IMR-90 (cell line): ENCODE measurements at regions not wholly inside any gene's neighbourhood (a gene's known extent, or its start where the extent isn't known, plus 50 kb on each side); places are given as distances from the start of the nearest gene placed in this dataset.

Experiments
- ATAC-seq: fragments of 200-7000 bp; cut with Tn5 transposase; 2 replicates; pipeline ENCODE4 v1.9.1; 2020; ENCODE audit warnings: low read depth, mild to moderate bottlenecking, moderate library complexity
- BruUV-seq: library from RNA; stranded (reverse); fragments of 400-500 nt; replicated peaks from 2 replicates; lab custom pipeline; 2021; lab: Mats Ljungman, UMichigan
- CTCF ChIA-PET: fragments of 300-600 bp; formaldehyde crosslinking; extraction: SDS; loops from one replicate; lab custom pipeline; 2021; ENCODE audit warnings: antibody characterized with exemption; lab: Yijun Ruan, JAX
- POLR2A ChIA-PET: fragments of 300-600 bp; sonication (Branson Sonifier 250); formaldehyde crosslinking; loops from one replicate; lab custom pipeline; 2022; ENCODE audit warnings: antibody characterized with exemption; ENCODE audit not compliant: unreplicated experiment; lab: Charles Lee
- DNase-seq: peaks from one replicate; pipeline ENCODE4 v3.0.0; 2013
- H2AFZ ChIP-seq: replicated peaks from 2 replicates; pipeline ENCODE3; 2013; ENCODE audit warnings: low read length, mild to moderate bottlenecking; ENCODE audit not compliant: poor library complexity
- H2AK5ac ChIP-seq: 2 replicates; pipeline ENCODE4 v1.6.1; 2013; ENCODE audit warnings: low read depth, low read length, inconsistent platforms
- H2AK9ac ChIP-seq: replicated peaks from 2 replicates; pipeline ENCODE3; 2013; ENCODE audit warnings: mild to moderate bottlenecking, low read depth, low read length, moderate library complexity; ENCODE audit not compliant: poor library complexity
- H2BK120ac ChIP-seq: 2 replicates; pipeline ENCODE4 v1.6.1; 2013; ENCODE audit warnings: low read depth, low read length, inconsistent platforms
- H2BK15ac ChIP-seq: 3 replicates; pipeline ENCODE4 v1.6.1; 2013; ENCODE audit warnings: low read depth, low read length, inconsistent platforms
- H2BK20ac ChIP-seq: 2 replicates; pipeline ENCODE4 v1.6.1; 2013; ENCODE audit warnings: low read depth, mild to moderate bottlenecking, inconsistent platforms, low read length, moderate library complexity
- H2BK5ac ChIP-seq: 2 replicates; pipeline ENCODE4 v1.6.1; 2013; ENCODE audit warnings: mild to moderate bottlenecking, low read depth, low read length, inconsistent platforms; ENCODE audit not compliant: poor library complexity, severe bottlenecking
- H3K14ac ChIP-seq: replicated peaks from 2 replicates; pipeline ENCODE4 v1.6.1; 2013; ENCODE audit warnings: low read depth, low read length, inconsistent platforms
- H3K18ac ChIP-seq: 2 replicates; pipeline ENCODE4 v1.6.1; 2013; ENCODE audit warnings: low read depth, low read length, control low read depth
- H3K23ac ChIP-seq: 2 replicates; pipeline ENCODE4 v1.6.1; 2013; ENCODE audit warnings: low read depth, low read length, inconsistent platforms
- H3K27ac ChIP-seq: 2 replicates; pipeline ENCODE4 v1.5.1; 2013; ENCODE audit warnings: mild to moderate bottlenecking, control low read depth, low read length; ENCODE audit not compliant: insufficient read depth
- H3K27me3 ChIP-seq: 2 replicates; pipeline ENCODE4 v1.6.1; 2013; ENCODE audit warnings: low read length; ENCODE audit not compliant: control insufficient read depth, insufficient read depth
- H3K36me3 ChIP-seq: 2 replicates; pipeline ENCODE4 v1.6.1; 2013; ENCODE audit warnings: low read length, mixed read lengths; ENCODE audit not compliant: control insufficient read depth, insufficient read depth
- H3K4ac ChIP-seq: 2 replicates; pipeline ENCODE4 v1.6.1; 2013; ENCODE audit warnings: low read depth, low read length, inconsistent platforms
- H3K4me1 ChIP-seq: 2 replicates; pipeline ENCODE4 v1.6.1; 2013; ENCODE audit warnings: low read length, mixed read lengths; ENCODE audit not compliant: control insufficient read depth, insufficient read depth
- H3K4me2 ChIP-seq: 2 replicates; pipeline ENCODE4 v1.6.1; 2013; ENCODE audit warnings: low read depth, mild to moderate bottlenecking, control low read depth, low read length, moderate library complexity
- H3K4me3 ChIP-seq: 2 replicates; pipeline ENCODE4 v1.5.1; 2013; ENCODE audit warnings: low read depth, mild to moderate bottlenecking, control low read depth, low read length, moderate library complexity; ENCODE audit not compliant: insufficient read depth
- H3K56ac ChIP-seq: 2 replicates; pipeline ENCODE4 v1.6.1; 2013; ENCODE audit warnings: low read length, inconsistent platforms; ENCODE audit not compliant: insufficient read depth; ENCODE audit errors: extremely low read depth
- H3K79me1 ChIP-seq, 2 experiments: 2 replicates each; pipeline ENCODE4 v1.6.1; 2013; ENCODE audit warnings: low read length in 2 of 2, inconsistent platforms in 1 of 2, low read depth in 1 of 2
- H3K9ac ChIP-seq: 2 replicates; pipeline ENCODE4 v1.6.1; 2013; ENCODE audit warnings: low read depth, low read length, control low read depth
- H3K9me1 ChIP-seq: 2 replicates; pipeline ENCODE4 v1.6.1; 2013; ENCODE audit warnings: low read length, inconsistent platforms; ENCODE audit not compliant: insufficient read depth
- H3K9me3 ChIP-seq: 2 replicates; pipeline ENCODE4 v1.6.1; 2013; ENCODE audit warnings: low read length; ENCODE audit not compliant: control insufficient read depth, insufficient read depth
- H4K20me1 ChIP-seq: 2 replicates; pipeline ENCODE4 v1.6.1; 2013; ENCODE audit warnings: low read length, inconsistent platforms; ENCODE audit not compliant: insufficient read depth
- H4K5ac ChIP-seq: 2 replicates; pipeline ENCODE4 v1.6.1; 2013; ENCODE audit warnings: mild to moderate bottlenecking, low read depth, low read length, control low read depth
- H4K8ac ChIP-seq, 2 experiments: 2 replicates each; pipeline ENCODE4 v1.6.1; 2013; ENCODE audit warnings: low read depth in 2 of 2, low read length in 2 of 2, control low read depth in 1 of 2, inconsistent platforms in 1 of 2
- H4K91ac ChIP-seq: 2 replicates; pipeline ENCODE4 v1.6.1; 2013; ENCODE audit warnings: low read depth, low read length, inconsistent platforms; ENCODE audit not compliant: insufficient read depth
- BHLHE40 ChIP-seq: fragments of 150-350 bp; IDR thresholded peaks from 2 replicates; pipeline ENCODE4 v1.6.1; 2016; ENCODE audit warnings: mild to moderate bottlenecking, low read depth, low read length
- CEBPB ChIP-seq: IDR thresholded peaks from 2 replicates; pipeline ENCODE4 v1.6.1; 2012; ENCODE audit warnings: low read depth, low read length, improper control_type of control experiment
- CHD1 ChIP-seq: IDR thresholded peaks from 2 replicates; pipeline ENCODE4 v1.6.1; 2012; ENCODE audit warnings: low read depth, low read length, improper control_type of control experiment
- CTCF ChIP-seq: conservative IDR thresholded peaks from 2 replicates; pipeline ENCODE4 v1.5.1; 2012; ENCODE audit warnings: mild to moderate bottlenecking, low read depth, low read length, improper control_type of control experiment
- ELK1 ChIP-seq: fragments of 150-350 bp; IDR thresholded peaks from 2 replicates; pipeline ENCODE4 v1.6.1; 2016; ENCODE audit warnings: low read depth, mild to moderate bottlenecking, low read length, moderate library complexity, borderline replicate concordance
- FOS ChIP-seq: fragments of 150-350 bp; IDR thresholded peaks from 2 replicates; pipeline ENCODE4 v1.6.1; 2016; ENCODE audit warnings: low read depth, low read length
- MAFK ChIP-seq: IDR thresholded peaks from 2 replicates; pipeline ENCODE4 v1.6.1; 2012; ENCODE audit warnings: low read depth, low read length, improper control_type of control experiment
- MXI1 ChIP-seq: IDR thresholded peaks from 2 replicates; pipeline ENCODE4 v1.6.1; 2012; ENCODE audit warnings: low read depth, mild to moderate bottlenecking, low read length, moderate library complexity, borderline replicate concordance
- NFE2L2 ChIP-seq: fragments of 150-350 bp; IDR thresholded peaks from 2 replicates; pipeline ENCODE4 v1.6.1; 2016; ENCODE audit warnings: low read depth, mild to moderate bottlenecking, low read length
- POLR2A ChIP-seq: IDR thresholded peaks from 2 replicates; pipeline ENCODE4 v1.6.1; 2012; ENCODE audit warnings: mild to moderate bottlenecking, low read depth, low read length
- RAD21 ChIP-seq: IDR thresholded peaks from 2 replicates; pipeline ENCODE4 v1.6.1; 2012; ENCODE audit warnings: low read length, improper control_type of control experiment
- RCOR1 ChIP-seq: IDR thresholded peaks from 2 replicates; pipeline ENCODE4 v1.6.1; 2012; ENCODE audit warnings: mild to moderate bottlenecking, low read length, improper control_type of control experiment; ENCODE audit not compliant: insufficient replicate concordance
- RFX5 ChIP-seq: IDR thresholded peaks from 2 replicates; pipeline ENCODE4 v1.8.0; 2012; ENCODE audit warnings: low read depth, mild to moderate bottlenecking, low read length, moderate library complexity
- SMC3 ChIP-seq: fragments of 150-350 bp; IDR thresholded peaks from 2 replicates; pipeline ENCODE4 v1.6.1; 2016; ENCODE audit warnings: low read depth, mild to moderate bottlenecking, antibody characterized with exemption, low read length, moderate library complexity
- USF2 ChIP-seq: fragments of 150-350 bp; IDR thresholded peaks from 2 replicates; pipeline ENCODE4 v1.6.1; 2017; ENCODE audit warnings: mild to moderate bottlenecking, antibody characterized with exemption, low read length, low read depth
- WGBS, 2 experiments: methylation state at CpG; one replicate each; pipeline versions ENCODE4 v1.1.5 to v1.1.7; 2013; ENCODE audit warnings: missing lambda C conversion rate in 2 of 2; ENCODE audit not compliant: insufficient read length in 1 of 2; ENCODE audit errors: extremely low coverage in 2 of 2; 5-methylcytosine and 5-hydroxymethylcytosine counted together
- dilution Hi-C: fragments of 300-500 bp; cut with HindIII; formaldehyde crosslinking; loops from one replicate; pipeline ENCODE4 v1.14.3; 2018; ENCODE audit warnings: low sequenced_read_pairs; ENCODE audit not compliant: unreplicated experiment
- in situ Hi-C: fragments of 300-500 bp; cut with MboI; formaldehyde crosslinking; loops from 3 replicates; pipeline ENCODE4 v1.14.3; 2019; ENCODE audit warnings: low sequenced_read_pairs, inconsistent platforms, mixed read lengths
- intact Hi-C: fragments of 100-400 bp; cut with micrococcal nuclease; formaldehyde crosslinking; loops from 2 replicates; pipeline ENCODE4 v1.10.0; 2022

- dilution Hi-C loops, result no loop called here
- no peak overlapping the region for H3K56ac ChIP-seq
- H3K79me1 ChIP-seq, result no peaks in the 10 kb centered on the region
- no peaks in the 10 kb centered on the region for H4K20me1 ChIP-seq
- H3K4me2 ChIP-seq, result no peak overlapping the region
- DNase-seq, result no peak
- H3K4me1 ChIP-seq, result no peaks in the 10 kb centered on the region
- H2AFZ ChIP-seq, result no peak overlapping the region
- no peak overlapping the region for H2BK5ac ChIP-seq
- no peak overlapping the region for H2BK120ac ChIP-seq
- TF ChIP-seq MXI1 (no peak), RAD21 (no peak), SMC3 (no peak), USF2 (no peak), BHLHE40 (no peak), CHD1 (no peak), FOS (no peak), RCOR1 (no peak), POLR2A (no peak), CTCF (no peak), ELK1 (no peak), MAFK (no peak), RFX5 (no peak), CEBPB (no peak), NFE2L2 (no peak)
- H3K9me3 ChIP-seq, result no peaks in the 10 kb centered on the region
- no CpG with 5 or more reads among the region's 2 CpGs for WGBS, 2 experiments
- no peak overlapping the region for H3K27ac ChIP-seq
- no peak overlapping the region for H4K91ac ChIP-seq
- ATAC-seq, result no peak
- H3K4ac ChIP-seq, result no peak overlapping the region
- no peak overlapping the region for H2AK5ac ChIP-seq
- H3K4me3 ChIP-seq, result no peak overlapping the region
- no peak overlapping the region for H4K8ac ChIP-seq
- ChIA-PET POLR2A (no interaction called here), CTCF (no interaction called here)
- intact Hi-C loops, result no loop called here
- H2AK9ac ChIP-seq, result no peak overlapping the region
- in situ Hi-C loops, result no loop called here
- H3K9ac ChIP-seq, result no peak overlapping the region
- H3K9me1 ChIP-seq, result no peaks in the 10 kb centered on the region
- no peaks in the 10 kb centered on the region for H3K27me3 ChIP-seq
- H2BK15ac ChIP-seq, result no peak overlapping the region
- no peak overlapping the region; the same call in 1 of the 2 replicates for H3K14ac ChIP-seq
- no peak overlapping the region for H3K23ac ChIP-seq
- H4K5ac ChIP-seq, result no peak overlapping the region; the same call in 1 of the 2 replicates
- peak overlapping the region; percentile 74; the same call in 1 of the 2 replicates for H3K18ac ChIP-seq
- BruUV-seq, result no TSS peak
- H2BK20ac ChIP-seq, result no peak overlapping the region
- no peaks in the 10 kb centered on the region for H3K36me3 ChIP-seq
Measured at GRCh38 chr21:27292783-27293182, 325.9 kb upstream of the ADAMTS5 start.
